Upper lobe of left lung (tissue), 4 donors: ENCODE measurements at regions not wholly inside any gene's neighbourhood (a gene's known extent, or its start where the extent isn't known, plus 50 kb on each side); places are given as distances from the start of the nearest gene placed in this dataset.

Source experiments
- POLR2A ChIP-seq, 4 donors: fragments of 450-650 bp; IDR thresholded peaks; one replicate each; pipeline ENCODE4 v1.5.1; 2016 to 2017; ENCODE audit warnings: antibody characterized with exemption in 4 of 4, mild to moderate bottlenecking in 2 of 4
- TF ChIP-seq, protein P1 (sequence below), 6 experiments: fragments of 450-650 bp in 4 of 6; fragments of 200-600 bp in 2 of 6; sonication (generic) in 2 of 6; IDR thresholded peaks; one replicate each; pipeline ENCODE4 v1.5.1; 2016 to 2019; ENCODE audit warnings: antibody characterized with exemption in 6 of 6

DNA sequence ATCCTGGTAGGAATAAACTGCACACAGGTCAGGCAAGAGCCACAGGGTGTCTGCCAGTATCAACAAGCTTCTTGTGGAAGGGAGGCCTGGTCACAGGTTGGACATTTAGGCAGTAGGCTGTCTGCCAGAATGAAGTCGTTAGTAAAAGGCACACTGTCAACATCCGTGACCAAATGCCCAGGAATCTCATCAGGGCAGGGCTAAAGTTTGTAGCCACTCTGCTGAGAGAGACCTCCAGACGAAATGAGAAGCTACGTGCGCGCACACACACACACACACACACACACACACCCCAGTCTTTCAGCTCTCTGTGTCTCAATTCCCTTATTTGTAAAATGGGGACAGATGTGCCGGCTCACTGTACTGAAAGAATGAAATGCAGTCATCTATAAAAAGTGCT is 408.7 kb upstream of the ZFP42 start:
- TF ChIP-seq, protein P1, sequence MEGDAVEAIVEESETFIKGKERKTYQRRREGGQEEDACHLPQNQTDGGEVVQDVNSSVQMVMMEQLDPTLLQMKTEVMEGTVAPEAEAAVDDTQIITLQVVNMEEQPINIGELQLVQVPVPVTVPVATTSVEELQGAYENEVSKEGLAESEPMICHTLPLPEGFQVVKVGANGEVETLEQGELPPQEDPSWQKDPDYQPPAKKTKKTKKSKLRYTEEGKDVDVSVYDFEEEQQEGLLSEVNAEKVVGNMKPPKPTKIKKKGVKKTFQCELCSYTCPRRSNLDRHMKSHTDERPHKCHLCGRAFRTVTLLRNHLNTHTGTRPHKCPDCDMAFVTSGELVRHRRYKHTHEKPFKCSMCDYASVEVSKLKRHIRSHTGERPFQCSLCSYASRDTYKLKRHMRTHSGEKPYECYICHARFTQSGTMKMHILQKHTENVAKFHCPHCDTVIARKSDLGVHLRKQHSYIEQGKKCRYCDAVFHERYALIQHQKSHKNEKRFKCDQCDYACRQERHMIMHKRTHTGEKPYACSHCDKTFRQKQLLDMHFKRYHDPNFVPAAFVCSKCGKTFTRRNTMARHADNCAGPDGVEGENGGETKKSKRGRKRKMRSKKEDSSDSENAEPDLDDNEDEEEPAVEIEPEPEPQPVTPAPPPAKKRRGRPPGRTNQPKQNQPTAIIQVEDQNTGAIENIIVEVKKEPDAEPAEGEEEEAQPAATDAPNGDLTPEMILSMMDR (IDR thresholded peaks at IDR 0.05): no peak
- TF ChIP-seq POLR2A (IDR thresholded peaks at IDR 0.05): no peak
